Neural progenitor cell (in vitro differentiated cells): ENCODE measurements at regions not wholly inside any gene's neighbourhood (a gene's known extent, or its start where the extent isn't known, plus 50 kb on each side); places are given as distances from the start of the nearest gene placed in this dataset.

ENCODE experiments used
- EZH2 ChIP-seq: fragments of 200-600 bp; sonication (generic); IDR thresholded peaks from 2 replicates; pipeline ENCODE4 v1.6.1; 2017; ENCODE audit warnings: antibody characterized with exemption, mild to moderate bottlenecking, moderate library complexity
- EZH2phosphoT487 ChIP-seq: fragments of 200-600 bp; sonication (generic); IDR thresholded peaks from 2 replicates; pipeline ENCODE4 v1.6.1; 2017; ENCODE audit warnings: antibody characterized with exemption
- TF ChIP-seq, protein P1 (sequence below): fragments of 200-600 bp; sonication (generic); IDR thresholded peaks from 2 replicates; pipeline ENCODE4 v1.5.1; 2017; ENCODE audit warnings: antibody characterized with exemption, mild to moderate bottlenecking

DNA sequence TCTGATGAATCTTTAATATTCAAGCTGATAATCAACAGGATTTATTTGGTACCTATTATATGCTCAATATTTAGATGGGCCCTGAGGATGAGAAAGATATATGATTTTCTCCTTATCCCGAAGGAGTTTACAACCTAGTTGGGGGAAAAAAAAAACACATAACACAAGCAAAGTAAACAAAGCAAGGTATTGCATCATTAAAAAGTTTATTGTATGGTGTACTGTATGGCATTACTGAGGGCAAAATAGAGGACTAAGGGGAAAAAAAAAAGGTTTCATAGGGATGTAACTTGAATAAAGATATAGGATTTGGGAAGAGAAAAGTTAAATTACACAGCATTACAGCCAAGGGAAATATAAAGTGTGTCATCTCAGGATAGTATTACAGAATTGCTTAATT is 574.7 kb downstream of the TBC1D32 start:
- TF ChIP-seq EZH2phosphoT487 (no peak), EZH2 (no peak)
- TF ChIP-seq, protein P1, sequence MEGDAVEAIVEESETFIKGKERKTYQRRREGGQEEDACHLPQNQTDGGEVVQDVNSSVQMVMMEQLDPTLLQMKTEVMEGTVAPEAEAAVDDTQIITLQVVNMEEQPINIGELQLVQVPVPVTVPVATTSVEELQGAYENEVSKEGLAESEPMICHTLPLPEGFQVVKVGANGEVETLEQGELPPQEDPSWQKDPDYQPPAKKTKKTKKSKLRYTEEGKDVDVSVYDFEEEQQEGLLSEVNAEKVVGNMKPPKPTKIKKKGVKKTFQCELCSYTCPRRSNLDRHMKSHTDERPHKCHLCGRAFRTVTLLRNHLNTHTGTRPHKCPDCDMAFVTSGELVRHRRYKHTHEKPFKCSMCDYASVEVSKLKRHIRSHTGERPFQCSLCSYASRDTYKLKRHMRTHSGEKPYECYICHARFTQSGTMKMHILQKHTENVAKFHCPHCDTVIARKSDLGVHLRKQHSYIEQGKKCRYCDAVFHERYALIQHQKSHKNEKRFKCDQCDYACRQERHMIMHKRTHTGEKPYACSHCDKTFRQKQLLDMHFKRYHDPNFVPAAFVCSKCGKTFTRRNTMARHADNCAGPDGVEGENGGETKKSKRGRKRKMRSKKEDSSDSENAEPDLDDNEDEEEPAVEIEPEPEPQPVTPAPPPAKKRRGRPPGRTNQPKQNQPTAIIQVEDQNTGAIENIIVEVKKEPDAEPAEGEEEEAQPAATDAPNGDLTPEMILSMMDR, result no peak
